OCI-LY1 (cell line): ENCODE measurements at regions not wholly inside any gene's neighbourhood (a gene's known extent, or its start where the extent isn't known, plus 50 kb on each side); places are given as distances from the start of the nearest gene placed in this dataset.

Experiments
- H2AFZ ChIP-seq: fragments of 200-600 bp; sonication (generic), shearing (Covaris generic); 2 replicates; pipeline ENCODE4 v1.6.0; 2014; ENCODE audit warnings: antibody characterized with exemption, mild to moderate bottlenecking, low read length
- H3F3A ChIP-seq: fragments of 200-600 bp; sonication (generic), shearing (Covaris generic); 2 replicates; pipeline ENCODE4 v1.6.0; 2014; ENCODE audit warnings: mild to moderate bottlenecking, antibody characterized with exemption, low read length, moderate library complexity; ENCODE audit not compliant: insufficient read depth
- H3K27ac ChIP-seq: fragments of 200-600 bp; sonication (generic); 2 replicates; pipeline ENCODE4 v1.5.1; 2014; ENCODE audit warnings: low read length, mixed run types, mild to moderate bottlenecking, low read depth; ENCODE audit not compliant: poor library complexity, severe bottlenecking
- H3K27me3 ChIP-seq: fragments of 200-600 bp; sonication (generic); 2 replicates; pipeline ENCODE4 v1.6.0; 2014; ENCODE audit warnings: antibody characterized with exemption, mild to moderate bottlenecking, low read length, moderate library complexity; ENCODE audit not compliant: insufficient read depth
- H3K36me3 ChIP-seq: fragments of 200-600 bp; sonication (generic); 2 replicates; pipeline ENCODE4 v1.6.1; 2014; ENCODE audit warnings: mild to moderate bottlenecking, antibody characterized with exemption, low read length, moderate library complexity, mixed read lengths; ENCODE audit not compliant: insufficient read depth
- H3K4me1 ChIP-seq: fragments of 200-600 bp; sonication (generic); 2 replicates; pipeline ENCODE4 v1.5.1; 2014; ENCODE audit warnings: mild to moderate bottlenecking, low read length, moderate library complexity; ENCODE audit not compliant: insufficient read depth, severe bottlenecking
- H3K4me2 ChIP-seq: fragments of 200-600 bp; sonication (generic), shearing (Covaris generic); 2 replicates; pipeline ENCODE4 v1.6.1; 2014; ENCODE audit warnings: low read length
- H3K4me3 ChIP-seq: fragments of 200-600 bp; sonication (generic); 2 replicates; pipeline ENCODE4 v1.5.1; 2014; ENCODE audit warnings: low read length, low read depth, mild to moderate bottlenecking, mixed read lengths; ENCODE audit not compliant: poor library complexity, severe bottlenecking
- H3K79me2 ChIP-seq: fragments of 200-600 bp; shearing (Covaris generic); 2 replicates; pipeline ENCODE4 v1.6.1; 2016; ENCODE audit warnings: mixed run types, low read length, mixed read lengths; ENCODE audit not compliant: insufficient read depth
- H3K9ac ChIP-seq: fragments of 200-600 bp; sonication (generic), shearing (Covaris generic); 2 replicates; pipeline ENCODE4 v1.6.1; 2014; ENCODE audit warnings: mild to moderate bottlenecking, low read length, mixed read lengths
- H3K9me2 ChIP-seq: fragments of 200-600 bp; sonication (generic), shearing (Covaris generic); 2 replicates; pipeline ENCODE4 v1.6.1; 2014; ENCODE audit warnings: low read depth, mild to moderate bottlenecking, low read length, mixed read lengths
- H3K9me3 ChIP-seq: fragments of 200-600 bp; shearing (Covaris generic); 2 replicates; pipeline ENCODE4 v1.6.1; 2014; ENCODE audit warnings: low read length, mixed read lengths
- H4K20me1 ChIP-seq: fragments of 200-600 bp; sonication (generic), shearing (Covaris generic); 2 replicates; pipeline ENCODE4 v1.6.0; 2016; ENCODE audit warnings: mild to moderate bottlenecking, low read length; ENCODE audit not compliant: insufficient read depth
- CTCF ChIP-seq: fragments of 200-600 bp; sonication (generic), shearing (Covaris generic); IDR thresholded peaks from 2 replicates; pipeline ENCODE4 v1.5.1; 2017; ENCODE audit warnings: mild to moderate bottlenecking, antibody characterized with exemption, low read length, moderate library complexity, mixed read lengths
- EZH2 ChIP-seq: fragments of 200-600 bp; sonication (generic), shearing (Covaris generic); IDR thresholded peaks from 2 replicates; pipeline ENCODE4 v1.8.0; 2017; ENCODE audit warnings: borderline replicate concordance, mixed run types, mild to moderate bottlenecking, antibody characterized with exemption, low read length, moderate library complexity, mixed read lengths

- no peak overlapping the region for H3K4me3 ChIP-seq
- H3K27me3 ChIP-seq: no peaks in the 10 kb centered on the region
- no peaks in the 10 kb centered on the region for H3K9me2 ChIP-seq
- no peak overlapping the region for H3K9ac ChIP-seq
- no peaks in the 10 kb centered on the region for H3F3A ChIP-seq
- no peaks in the 10 kb centered on the region for H3K4me1 ChIP-seq
- H4K20me1 ChIP-seq: no peaks in the 10 kb centered on the region
- H2AFZ ChIP-seq: no peak overlapping the region
- H3K36me3 ChIP-seq: no peaks in the 10 kb centered on the region
- H3K27ac ChIP-seq: no peak overlapping the region
- H3K9me3 ChIP-seq: no peaks in the 10 kb centered on the region
- TF ChIP-seq EZH2: no peak
- TF ChIP-seq CTCF: no peak
- H3K4me2 ChIP-seq: no peak overlapping the region
- H3K79me2 ChIP-seq: no peaks in the 10 kb centered on the region
Observed at GRCh38 chr10:131703541-131703940, 197.3 kb upstream of the PPP2R2D start.

- Histone ChIP-seq H4K20me1 (no peaks in the 10 kb centered on the region), H3K27me3 (no peaks in the 10 kb centered on the region), H3K4me2 (no peak overlapping the region), H3K36me3 (no peaks in the 10 kb centered on the region), H3K4me1 (no peaks in the 10 kb centered on the region), H3K9ac (no peak overlapping the region), H3K4me3 (no peak overlapping the region), H2AFZ (no peak overlapping the region), H3K79me2 (no peaks in the 10 kb centered on the region), H3K27ac (no peak overlapping the region), H3K9me2 (no peaks in the 10 kb centered on the region), H3F3A (no peaks in the 10 kb centered on the region), H3K9me3 (no peaks in the 10 kb centered on the region)
- TF ChIP-seq EZH2 (no peak), CTCF (no peak)
Observed at GRCh38 chr10:131703941-131704340, 196.9 kb upstream of the PPP2R2D start.

- no peak overlapping the region for H2AFZ ChIP-seq
- no peak overlapping the region for H3K27ac ChIP-seq
- H4K20me1 ChIP-seq: no peaks in the 10 kb centered on the region
- H3K4me2 ChIP-seq: no peak overlapping the region
- no peaks in the 10 kb centered on the region for H3K9me2 ChIP-seq
- no peaks in the 10 kb centered on the region for H3K36me3 ChIP-seq
- no peaks in the 10 kb centered on the region for H3K9me3 ChIP-seq
- H3K79me2 ChIP-seq: no peaks in the 10 kb centered on the region
- H3F3A ChIP-seq: no peaks in the 10 kb centered on the region
- H3K4me1 ChIP-seq: no peaks in the 10 kb centered on the region
- H3K27me3 ChIP-seq: no peaks in the 10 kb centered on the region
- no peak for TF ChIP-seq EZH2
- TF ChIP-seq CTCF: no peak
- no peak overlapping the region for H3K9ac ChIP-seq
- no peak overlapping the region for H3K4me3 ChIP-seq
Observed at GRCh38 chr10:131706476-131706875, 194.3 kb upstream of the PPP2R2D start.
